Psoas muscle (tissue), 7 donors: ENCODE measurements at regions not wholly inside any gene's neighbourhood (a gene's known extent, or its start where the extent isn't known, plus 50 kb on each side); places are given as distances from the start of the nearest gene placed in this dataset.

Experiments
- ATAC-seq, 4 donors: fragments of 200-7000 bp; cut with Tn5 transposase; one replicate each; pipeline ENCODE4 v1.9.1; 2020; ENCODE audit warnings: moderate library complexity in 3 of 4, mild to moderate bottlenecking in 2 of 4
- DNase-seq, 2 donors: peaks; one replicate each; pipeline ENCODE4 v3.0.0-alpha.2; 2020
- H3K27ac ChIP-seq: fragments of 200-600 bp; one replicate; pipeline ENCODE4 v1.8.0; 2022
- H3K27me3 ChIP-seq, 3 donors: fragments of 200-600 bp in 1 of 3; one replicate each; pipeline versions ENCODE4 v1.6.1 to v1.8.0; 2013 to 2022; ENCODE audit warnings: low read length in 2 of 3, mild to moderate bottlenecking in 2 of 3, moderate library complexity in 1 of 3; ENCODE audit not compliant: insufficient read depth in 3 of 3
- H3K36me3 ChIP-seq, 2 donors: fragments of 200-600 bp in 1 of 2; one replicate each; pipeline versions ENCODE4 v1.6.1 to v1.8.0; 2013 to 2022; ENCODE audit warnings: low read depth in 1 of 2, mild to moderate bottlenecking in 1 of 2, moderate library complexity in 1 of 2; ENCODE audit not compliant: insufficient read depth in 1 of 2
- H3K4me1 ChIP-seq: fragments of 200-600 bp; one replicate; pipeline ENCODE4 v1.8.0; 2022
- H3K4me3 ChIP-seq: fragments of 200-600 bp; one replicate; pipeline ENCODE4 v1.8.0; 2022; ENCODE audit warnings: mild to moderate bottlenecking
- H3K9me3 ChIP-seq: fragments of 200-600 bp; one replicate; pipeline ENCODE4 v1.8.0; 2022
- WGBS, 3 donors: extraction: QIAGEN DNeasy Blood & Tissue Kit; methylation state at CpG; one replicate each; pipeline versions ENCODE4 v1.1.6 to v1.1.7; 2013; 5-methylcytosine and 5-hydroxymethylcytosine counted together
- intact Hi-C, 2 donors: fragments of 100-400 bp; cut with DNase I; formaldehyde crosslinking; loops; one replicate each; pipeline versions ENCODE4 v1.11.0 to v1.14.2; 2022
- TF ChIP-seq, protein P1 (sequence below): fragments of 200-600 bp; IDR thresholded peaks from one replicate; pipeline ENCODE4 v1.8.0; 2022; ENCODE audit warnings: antibody characterized with exemption
- donor health status: healthy with polysubstance abuse.
- donor health status: DM: no; HTN: no; CAD: no; lungs with moderate emphysema.
- donor health status: Bipolar disorder and iron deficiency.
- donor health status: healthy.
- donor health status: DM: yes; HTN: yes; CAD: no.
- donor health status: DM: no; HTN: no; CAD: no.
- donor health status: DM: yes; HTN: yes; CAD: no.

DNA sequence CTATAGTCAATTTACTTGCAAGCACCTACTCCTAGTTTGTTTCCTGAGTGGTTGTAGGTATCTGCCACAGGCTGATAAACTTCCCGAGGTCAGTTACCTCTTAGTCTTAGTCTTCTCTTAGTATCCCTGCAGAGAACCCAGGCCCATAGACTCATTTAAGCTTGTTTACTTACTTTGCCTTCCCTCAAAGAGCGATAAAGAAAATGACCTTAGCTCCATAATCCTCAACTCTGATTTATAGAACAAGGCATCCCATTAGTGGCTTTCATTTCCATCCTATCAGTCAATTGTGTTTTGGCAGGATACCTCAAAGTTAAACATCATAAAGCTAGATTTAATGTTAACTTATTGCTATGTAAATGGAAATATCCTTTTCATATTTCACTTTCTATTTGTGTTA, 119.7 kb downstream of the UCHL5 start:
- no peak overlapping the region for H3K27ac ChIP-seq
- 81 to 95% (median 83%) methylated on average over 2 of the region's 2 CpGs for whole genome bisulfite sequencing, 3 donors
- H3K36me3 ChIP-seq: no peaks in the 10 kb centered on the region
- H3K9me3 ChIP-seq: no peaks in the 10 kb centered on the region
- no peak overlapping the region for H3K4me3 ChIP-seq
- ATAC-seq: no peak
- no peaks in the 10 kb centered on the region for H3K4me1 ChIP-seq
- H3K27me3 ChIP-seq: no peaks in the 10 kb centered on the region
- intact Hi-C loops: no loop called here
- TF ChIP-seq, protein P1, sequence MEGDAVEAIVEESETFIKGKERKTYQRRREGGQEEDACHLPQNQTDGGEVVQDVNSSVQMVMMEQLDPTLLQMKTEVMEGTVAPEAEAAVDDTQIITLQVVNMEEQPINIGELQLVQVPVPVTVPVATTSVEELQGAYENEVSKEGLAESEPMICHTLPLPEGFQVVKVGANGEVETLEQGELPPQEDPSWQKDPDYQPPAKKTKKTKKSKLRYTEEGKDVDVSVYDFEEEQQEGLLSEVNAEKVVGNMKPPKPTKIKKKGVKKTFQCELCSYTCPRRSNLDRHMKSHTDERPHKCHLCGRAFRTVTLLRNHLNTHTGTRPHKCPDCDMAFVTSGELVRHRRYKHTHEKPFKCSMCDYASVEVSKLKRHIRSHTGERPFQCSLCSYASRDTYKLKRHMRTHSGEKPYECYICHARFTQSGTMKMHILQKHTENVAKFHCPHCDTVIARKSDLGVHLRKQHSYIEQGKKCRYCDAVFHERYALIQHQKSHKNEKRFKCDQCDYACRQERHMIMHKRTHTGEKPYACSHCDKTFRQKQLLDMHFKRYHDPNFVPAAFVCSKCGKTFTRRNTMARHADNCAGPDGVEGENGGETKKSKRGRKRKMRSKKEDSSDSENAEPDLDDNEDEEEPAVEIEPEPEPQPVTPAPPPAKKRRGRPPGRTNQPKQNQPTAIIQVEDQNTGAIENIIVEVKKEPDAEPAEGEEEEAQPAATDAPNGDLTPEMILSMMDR: no peak
- DNase-seq: no peak

DNA sequence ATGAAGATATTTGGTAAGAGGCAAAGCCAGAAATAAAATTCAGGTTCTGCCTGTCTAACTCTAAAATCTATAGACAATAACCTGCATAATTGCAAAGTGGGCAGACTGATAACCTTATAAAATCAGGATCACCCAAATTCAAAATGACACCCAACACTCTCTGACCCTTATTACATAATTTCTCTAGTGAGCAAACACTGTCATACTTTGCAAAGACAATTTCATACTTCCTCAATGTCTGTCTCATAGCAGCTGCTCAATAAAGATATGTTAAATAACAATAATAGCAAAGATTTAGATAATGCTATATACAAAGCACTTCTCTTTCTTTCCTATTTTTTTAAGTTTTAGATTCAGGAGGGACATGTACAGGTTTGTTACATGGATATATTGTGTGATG, 118.5 kb downstream of the UCHL5 start:
- no peak for ATAC-seq
- DNase-seq: no peak
- Histone ChIP-seq H3K27ac (no peak overlapping the region), H3K36me3 (no peaks in the 10 kb centered on the region), H3K4me1 (no peaks in the 10 kb centered on the region), H3K9me3 (no peaks in the 10 kb centered on the region), H3K27me3 (no peaks in the 10 kb centered on the region), H3K4me3 (no peak overlapping the region)
- TF ChIP-seq, protein P1: no peak
- intact Hi-C loops: no loop called here

GRCh38 chr1:192941722-192942411, 117.3 kb downstream of the UCHL5 start:
- 95 to 96% (median 95%) methylated on average over 5 of the region's 5 CpGs for WGBS, 3 donors
- Histone ChIP-seq H3K4me3 (no peak overlapping the region), H3K36me3 (no peaks in the 10 kb centered on the region), H3K27ac (no peak overlapping the region), H3K4me1 (no peaks in the 10 kb centered on the region), H3K27me3 (no peaks in the 10 kb centered on the region), H3K9me3 (no peaks in the 10 kb centered on the region)
- intact Hi-C loops: no loop called here
- DNase-seq: no peak
- no peak for ATAC-seq
- TF ChIP-seq, protein P1: no peak

- WGBS, 3 donors: 71 to 79% (median 71%) methylated on average over 3 of the region's 3 CpGs
- H3K36me3 ChIP-seq: no peaks in the 10 kb centered on the region
- ATAC-seq (no peak), DNase-seq (no peak)
- H3K27me3 ChIP-seq: no peaks in the 10 kb centered on the region
- intact Hi-C loops: no loop called here
- TF ChIP-seq, protein P1: no peak
- no peak overlapping the region for H3K4me3 ChIP-seq
- H3K27ac ChIP-seq: no peak overlapping the region
- no peaks in the 10 kb centered on the region for H3K9me3 ChIP-seq
- H3K4me1 ChIP-seq: no peaks in the 10 kb centered on the region
These were observed 116.1 kb downstream of the UCHL5 start for GRCh38 chr1:192943108-192943507.

GRCh38 chr1:192943522-192943921, 115.6 kb downstream of the UCHL5 start:
- Histone ChIP-seq H3K27me3 (no peaks in the 10 kb centered on the region), H3K4me3 (no peak overlapping the region), H3K4me1 (no peaks in the 10 kb centered on the region), H3K27ac (no peak overlapping the region), H3K36me3 (no peaks in the 10 kb centered on the region), H3K9me3 (no peaks in the 10 kb centered on the region)
- DNase-seq: no peak
- ATAC-seq: no peak
- WGBS, 3 donors: 64 to 77% (median 68%) methylated on average over 1 of the region's 1 CpG
- intact Hi-C loops: no loop called here
- TF ChIP-seq, protein P1: no peak
